Muscle layer of duodenum (tissue), 2 donors: ENCODE measurements at regions not wholly inside any gene's neighbourhood (a gene's known extent, or its start where the extent isn't known, plus 50 kb on each side); places are given as distances from the start of the nearest gene placed in this dataset.

Source experiments
- H3K27ac ChIP-seq: one replicate; pipeline ENCODE4 v1.7.0; 2013; ENCODE audit warnings: mild to moderate bottlenecking, low read length
- H3K27me3 ChIP-seq: one replicate; pipeline ENCODE4 v1.7.0; 2013; ENCODE audit warnings: low read depth, mild to moderate bottlenecking, control low read depth, low read length
- H3K36me3 ChIP-seq, 2 donors: one replicate each; pipeline ENCODE4 v1.7.0; 2013; ENCODE audit warnings: low read length in 2 of 2, control low read depth in 1 of 2, mild to moderate bottlenecking in 1 of 2; ENCODE audit not compliant: insufficient read depth in 2 of 2, control insufficient read depth in 1 of 2
- H3K4me1 ChIP-seq, 2 donors: one replicate each; pipeline ENCODE4 v1.7.0; 2013; ENCODE audit warnings: low read length in 2 of 2, mild to moderate bottlenecking in 2 of 2, control low read depth in 1 of 2, moderate library complexity in 1 of 2; ENCODE audit not compliant: insufficient read depth in 2 of 2, control insufficient read depth in 1 of 2
- H3K4me3 ChIP-seq, 2 donors: one replicate each; pipeline ENCODE4 v1.7.0; 2013; ENCODE audit warnings: low read length in 2 of 2, low read depth in 1 of 2, mild to moderate bottlenecking in 1 of 2
- H3K9me3 ChIP-seq, 2 donors: one replicate each; pipeline ENCODE4 v1.7.0; 2013; ENCODE audit warnings: low read length in 2 of 2, control low read depth in 1 of 2, mild to moderate bottlenecking in 1 of 2; ENCODE audit not compliant: control insufficient read depth in 1 of 2
- donor health status: healthy.

DNA sequence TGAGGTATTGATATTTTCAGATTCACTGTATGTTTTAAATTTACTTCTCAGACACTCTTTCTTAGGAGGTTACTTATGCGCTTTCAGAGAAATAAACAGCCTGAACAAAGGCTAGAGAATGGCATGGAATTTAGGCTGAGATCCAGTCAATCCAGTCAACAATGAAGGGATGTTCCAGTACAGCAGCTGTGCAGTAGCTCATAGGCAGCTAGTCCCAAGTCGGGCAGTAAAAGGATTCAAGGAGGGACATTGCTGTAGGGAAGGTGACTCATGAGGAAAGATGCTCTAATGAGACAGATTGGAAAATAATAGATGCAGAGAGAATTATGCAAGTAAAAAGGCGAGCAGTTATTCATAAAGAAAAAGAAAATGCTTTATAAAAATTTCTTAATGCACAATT, 397.9 kb upstream of the RGPD4 start:
- Histone ChIP-seq H3K27ac (no peak overlapping the region), H3K36me3 (no peaks in the 10 kb centered on the region), H3K4me3 (no peak overlapping the region), H3K9me3 (no peaks in the 10 kb centered on the region), H3K4me1 (no peaks in the 10 kb centered on the region), H3K27me3 (no peaks in the 10 kb centered on the region)

GRCh38 chr2:107430006-107430405, 396.7 kb upstream of the RGPD4 start:
- Histone ChIP-seq H3K9me3 (no peaks in the 10 kb centered on the region), H3K36me3 (no peaks in the 10 kb centered on the region), H3K4me1 (no peaks in the 10 kb centered on the region), H3K27ac (no peak overlapping the region), H3K27me3 (no peaks in the 10 kb centered on the region), H3K4me3 (no peak overlapping the region)

DNA sequence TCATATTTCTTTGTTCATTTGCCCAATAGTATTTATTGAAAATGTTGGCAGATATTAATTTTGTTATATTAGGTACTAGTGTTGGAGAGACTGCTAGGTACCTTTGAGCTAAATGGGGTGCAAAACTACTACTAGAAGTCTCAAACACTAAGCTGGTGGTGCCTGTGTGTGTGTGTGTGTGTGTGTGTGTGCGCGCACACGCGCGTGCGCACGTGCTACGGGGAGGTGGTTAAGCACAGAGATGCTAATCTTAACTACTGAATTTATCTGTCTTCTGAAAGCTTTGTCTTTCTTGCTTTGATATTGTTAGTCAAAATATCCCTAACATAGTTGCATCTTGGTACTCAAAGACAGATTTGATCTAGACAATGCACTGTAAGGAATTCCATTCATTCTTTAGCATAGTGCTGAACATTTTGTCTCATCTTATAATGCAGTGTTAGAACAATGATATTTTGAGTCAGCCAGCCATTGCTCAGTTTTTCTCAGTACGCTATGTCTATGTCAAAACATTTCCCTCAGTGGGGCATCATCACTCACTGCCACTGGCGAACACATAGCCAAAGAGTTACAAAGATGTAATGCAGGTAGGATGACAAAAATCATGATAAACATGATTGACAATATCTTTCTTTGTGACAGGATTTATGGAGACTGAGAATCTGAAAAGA, 396.0 kb upstream of the RGPD4 start:
- H3K27ac ChIP-seq, result no peak overlapping the region
- no peaks in the 10 kb centered on the region for H3K27me3 ChIP-seq
- H3K4me1 ChIP-seq, result no peaks in the 10 kb centered on the region
- no peak overlapping the region for H3K4me3 ChIP-seq
- no peaks in the 10 kb centered on the region for H3K36me3 ChIP-seq
- H3K9me3 ChIP-seq, result no peaks in the 10 kb centered on the region

DNA sequence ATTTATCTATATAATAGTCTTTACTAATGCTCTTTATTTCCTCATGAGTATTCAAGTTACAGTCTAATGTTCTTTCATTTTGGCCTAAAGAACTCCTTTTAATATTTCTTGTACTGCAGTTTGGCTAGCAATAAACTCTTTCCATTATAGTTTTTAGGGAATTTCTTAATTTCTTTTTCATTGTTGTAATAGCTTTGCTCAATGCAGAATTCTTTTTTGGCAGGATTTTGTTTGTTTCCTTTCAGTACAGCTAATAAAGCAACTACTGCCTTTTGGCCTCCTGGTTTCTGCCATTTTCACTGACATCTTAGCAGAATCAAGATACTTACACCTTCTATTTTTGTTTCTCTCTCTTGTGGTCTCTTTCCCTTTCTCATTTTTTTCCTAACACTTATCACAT, 390.4 kb upstream of the RGPD4 start:
- Histone ChIP-seq H3K27me3 (no peaks in the 10 kb centered on the region), H3K4me1 (no peaks in the 10 kb centered on the region), H3K27ac (no peak overlapping the region)

DNA sequence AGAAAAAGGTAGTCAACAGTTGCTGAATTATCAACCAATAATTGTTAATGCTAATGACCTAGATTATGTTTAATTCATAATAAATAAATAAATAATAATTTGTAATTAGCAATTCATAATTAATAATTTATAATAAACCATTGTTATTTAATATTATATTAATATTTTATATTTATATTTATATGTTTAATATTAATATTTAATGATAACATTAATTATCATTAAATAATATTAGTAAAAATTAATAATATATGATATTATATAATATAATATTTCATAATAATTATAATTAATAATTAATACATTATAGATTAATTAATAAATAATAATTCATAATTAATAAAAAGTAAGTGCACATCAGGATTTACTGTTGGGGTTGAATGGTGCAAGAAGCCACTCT, 389.4 kb upstream of the RGPD4 start:
- no peak overlapping the region for H3K4me3 ChIP-seq
- H3K27me3 ChIP-seq, result no peaks in the 10 kb centered on the region
- H3K9me3 ChIP-seq, result no peaks in the 10 kb centered on the region
- H3K27ac ChIP-seq, result no peak overlapping the region
- no peaks in the 10 kb centered on the region for H3K4me1 ChIP-seq
- no peaks in the 10 kb centered on the region for H3K36me3 ChIP-seq

More for the DNA sequence above, 390.4 kb upstream of the RGPD4 start:
- Histone ChIP-seq H3K36me3 (no peaks in the 10 kb centered on the region), H3K9me3 (no peaks in the 10 kb centered on the region), H3K4me3 (no peak overlapping the region)

- Histone ChIP-seq H3K27ac (no peak overlapping the region), H3K4me3 (no peak overlapping the region), H3K36me3 (no peaks in the 10 kb centered on the region), H3K4me1 (no peaks in the 10 kb centered on the region), H3K27me3 (no peaks in the 10 kb centered on the region), H3K9me3 (no peaks in the 10 kb centered on the region)
These were observed 388.9 kb upstream of the RGPD4 start for GRCh38 chr2:107437807-107438206.

GRCh38 chr2:107448160-107448559, 378.5 kb upstream of the RGPD4 start:
- Histone ChIP-seq H3K36me3 (no peaks in the 10 kb centered on the region), H3K4me1 (no peaks in the 10 kb centered on the region), H3K4me3 (no peak overlapping the region), H3K9me3 (no peaks in the 10 kb centered on the region), H3K27ac (no peak overlapping the region), H3K27me3 (no peaks in the 10 kb centered on the region)

GRCh38 chr2:107461301-107461700, 365.4 kb upstream of the RGPD4 start:
- H3K36me3 ChIP-seq, result no peaks in the 10 kb centered on the region
- H3K4me1 ChIP-seq, result no peaks in the 10 kb centered on the region
- no peaks in the 10 kb centered on the region for H3K9me3 ChIP-seq
- no peaks in the 10 kb centered on the region for H3K27me3 ChIP-seq
- no peak overlapping the region for H3K27ac ChIP-seq
- no peak overlapping the region for H3K4me3 ChIP-seq

DNA sequence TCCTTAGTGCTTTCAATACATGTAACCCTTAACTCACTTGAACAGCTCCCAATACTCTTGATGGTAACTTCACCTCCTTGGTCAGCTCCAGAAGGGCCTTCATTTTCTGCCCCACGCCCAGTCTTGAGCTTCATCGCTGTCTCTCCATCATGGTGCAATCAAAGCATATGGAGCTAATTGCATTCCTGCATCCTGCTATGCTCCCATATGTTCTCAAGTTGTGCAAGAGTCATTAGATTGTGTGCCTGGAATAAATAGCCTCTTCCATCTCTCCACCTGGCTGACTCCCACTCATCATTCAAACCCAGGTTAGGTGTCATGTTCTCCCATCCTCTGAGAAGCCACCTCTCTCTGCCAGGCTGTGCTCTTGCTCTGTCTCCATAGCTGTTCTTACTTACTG, 364.5 kb upstream of the RGPD4 start:
- Histone ChIP-seq H3K36me3 (no peaks in the 10 kb centered on the region), H3K4me1 (no peaks in the 10 kb centered on the region), H3K27ac (no peak overlapping the region), H3K27me3 (no peaks in the 10 kb centered on the region), H3K4me3 (no peak overlapping the region), H3K9me3 (no peaks in the 10 kb centered on the region)

DNA sequence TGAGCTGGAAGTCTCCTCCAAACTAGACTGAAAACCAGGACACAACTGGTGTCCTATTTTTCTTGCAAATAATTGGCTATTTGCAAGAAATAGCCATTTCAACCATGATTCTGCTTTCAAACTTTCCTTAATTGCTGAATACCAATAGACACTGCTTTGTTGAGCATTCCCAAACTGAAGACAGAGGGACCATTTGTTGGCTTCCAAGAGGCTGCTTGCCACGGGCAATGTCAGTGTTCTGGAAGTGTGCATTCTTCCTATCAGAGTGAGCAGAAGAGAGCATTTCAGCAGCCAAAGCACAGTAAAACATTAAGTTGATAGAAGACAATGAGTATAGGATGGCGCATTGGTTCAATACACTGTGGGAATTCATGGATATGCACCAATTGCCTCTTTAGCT, 360.5 kb upstream of the RGPD4 start:
- H3K4me1 ChIP-seq, result no peaks in the 10 kb centered on the region
- no peak overlapping the region for H3K4me3 ChIP-seq
- H3K9me3 ChIP-seq, result no peaks in the 10 kb centered on the region
- H3K36me3 ChIP-seq, result no peaks in the 10 kb centered on the region
- H3K27me3 ChIP-seq, result no peaks in the 10 kb centered on the region
- H3K27ac ChIP-seq, result no peak overlapping the region

- no peaks in the 10 kb centered on the region for H3K36me3 ChIP-seq
- H3K4me1 ChIP-seq, result no peaks in the 10 kb centered on the region
- H3K27ac ChIP-seq, result no peak overlapping the region
- no peaks in the 10 kb centered on the region for H3K9me3 ChIP-seq
- H3K27me3 ChIP-seq, result no peaks in the 10 kb centered on the region
- H3K4me3 ChIP-seq, result no peak overlapping the region
These were observed 359.5 kb upstream of the RGPD4 start for GRCh38 chr2:107466984-107467773.
